NT2/D1 (cell line): ENCODE measurements at regions not wholly inside any gene's neighbourhood (a gene's known extent, or its start where the extent isn't known, plus 50 kb on each side); places are given as distances from the start of the nearest gene placed in this dataset.
"Not testable (repeated sequence)": the region's sequence is repeated elsewhere in the genome, so short reads cannot be mapped to it uniquely, and the experiment has no call there.

Experiments
- DNase-seq: peaks from one replicate; pipeline ENCODE4 v3.0.0-alpha.2; 2011; ENCODE audit warnings: low read depth, low spot score
- H3K27me3 ChIP-seq: 2 replicates; pipeline ENCODE4 v1.6.0; 2011; ENCODE audit warnings: mild to moderate bottlenecking; ENCODE audit not compliant: insufficient read length, insufficient read depth
- H3K36me3 ChIP-seq: 2 replicates; pipeline ENCODE4 v1.6.1; 2011; ENCODE audit warnings: mild to moderate bottlenecking, low read length, mixed read lengths; ENCODE audit not compliant: insufficient read depth, insufficient read length
- H3K4me1 ChIP-seq: 2 replicates; pipeline ENCODE4 v1.5.1; 2011; ENCODE audit not compliant: insufficient read depth, insufficient read length
- H3K4me3 ChIP-seq: 2 replicates; pipeline ENCODE4 v1.5.1; 2011; ENCODE audit warnings: low read depth; ENCODE audit not compliant: insufficient read length
- H3K9ac ChIP-seq: 2 replicates; pipeline ENCODE4 v1.6.0; 2011; ENCODE audit warnings: low read depth; ENCODE audit not compliant: insufficient read length
- H3K9me3 ChIP-seq: 2 replicates; pipeline ENCODE4 v1.5.1; 2011; ENCODE audit warnings: mild to moderate bottlenecking, low read length; ENCODE audit not compliant: insufficient read depth
- SUZ12 ChIP-seq: IDR thresholded peaks from 2 replicates; pipeline ENCODE4 v1.6.1; 2011; ENCODE audit not compliant: insufficient read length, insufficient read depth; ENCODE audit errors: extremely low read depth
- YY1 ChIP-seq: IDR thresholded peaks from 2 replicates; pipeline ENCODE4 v1.6.1; 2011; ENCODE audit not compliant: insufficient read length, insufficient read depth
- ZNF274 ChIP-seq: IDR thresholded peaks from 2 replicates; pipeline ENCODE4 v1.6.1; 2011; ENCODE audit warnings: mild to moderate bottlenecking, low read depth, low read length

DNA sequence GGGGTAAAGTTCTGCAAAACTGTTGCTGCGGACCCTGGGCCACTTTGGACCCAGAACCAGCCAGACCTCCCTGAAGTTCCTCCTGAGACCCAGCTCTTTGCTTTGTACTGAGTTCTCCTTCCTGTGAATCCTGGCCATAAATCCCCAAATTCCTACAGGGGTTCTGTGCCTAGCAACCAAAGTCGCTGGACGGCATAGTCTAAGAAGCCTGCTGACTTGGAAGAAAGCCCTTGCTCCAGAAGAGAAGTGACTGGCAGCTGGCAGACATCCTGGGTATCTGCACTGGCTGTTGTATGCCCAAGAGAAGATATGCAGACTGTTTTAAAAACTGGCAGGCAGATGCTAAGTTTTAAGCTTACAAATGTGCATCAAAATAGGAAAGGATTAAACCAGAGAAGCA is 99.9 kb upstream of the SLC24A4 start:
- Histone ChIP-seq H3K36me3 (no peaks in the 10 kb centered on the region), H3K9ac (no peak overlapping the region), H3K4me1 (no peaks in the 10 kb centered on the region), H3K27me3 (no peaks in the 10 kb centered on the region), H3K9me3 (no peaks in the 10 kb centered on the region), H3K4me3 (no peak overlapping the region)
- TF ChIP-seq ZNF274 (no peak), YY1 (no peak), SUZ12 (no peak)
- no peak for DNase-seq

DNA sequence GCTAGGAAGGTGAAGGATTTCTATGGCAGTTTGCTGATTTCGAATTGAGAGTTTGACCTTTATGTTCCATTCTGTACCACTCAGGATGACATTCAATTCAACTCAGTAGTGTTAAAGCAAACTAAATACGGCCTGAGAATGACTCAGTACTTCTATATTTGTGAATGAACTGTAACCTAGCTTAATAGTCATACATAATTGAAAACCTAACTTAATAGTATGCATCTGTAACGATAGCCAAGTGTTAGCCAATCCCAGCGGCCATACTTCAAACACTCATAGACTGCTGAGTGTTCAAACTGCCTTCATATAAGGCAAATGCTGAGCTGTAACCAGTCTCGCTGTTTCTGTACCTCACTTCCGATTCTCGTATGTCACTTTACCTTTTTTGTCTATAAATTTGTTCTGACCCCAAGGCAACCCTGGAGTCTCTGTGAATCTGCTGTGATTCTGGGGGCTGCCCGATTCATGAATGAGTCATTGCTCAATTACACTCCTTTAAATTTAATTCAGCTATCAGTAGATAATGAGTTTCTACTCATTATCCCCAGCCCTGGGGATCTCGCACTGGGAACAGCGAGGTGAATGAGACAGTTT is 98.5 kb upstream of the SLC24A4 start:
- no peak for TF ChIP-seq YY1
- no peak for TF ChIP-seq SUZ12
- no peak for TF ChIP-seq ZNF274
- Histone ChIP-seq H3K4me3 (no peak overlapping the region), H3K9me3 (no peaks in the 10 kb centered on the region), H3K4me1 (no peaks in the 10 kb centered on the region), H3K36me3 (no peaks in the 10 kb centered on the region), H3K9ac (no peak overlapping the region), H3K27me3 (no peaks in the 10 kb centered on the region)
- no peak for DNase-seq

DNA sequence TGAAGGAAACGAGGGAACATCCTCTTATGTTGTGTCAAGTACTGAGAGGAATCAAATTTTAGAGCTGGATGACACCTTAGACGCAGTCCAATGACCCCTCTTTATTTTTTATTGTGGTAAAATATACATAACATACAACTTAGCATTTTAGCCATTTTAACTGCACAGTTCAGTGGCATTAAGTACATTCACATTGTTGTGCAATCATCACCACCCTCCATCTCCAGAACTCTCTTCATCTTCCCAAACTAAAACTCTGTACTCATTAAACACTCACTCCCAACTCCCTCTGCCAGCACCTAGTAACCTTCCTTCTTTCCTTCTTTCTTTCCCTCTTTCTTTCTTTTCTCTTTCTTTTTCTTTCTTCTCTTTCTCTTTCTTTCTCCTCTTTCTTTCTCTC is 97.2 kb upstream of the SLC24A4 start:
- no peak overlapping the region for H3K4me3 ChIP-seq
- no peaks in the 10 kb centered on the region for H3K36me3 ChIP-seq
- no peak overlapping the region for H3K9ac ChIP-seq
- no peaks in the 10 kb centered on the region for H3K4me1 ChIP-seq
- TF ChIP-seq ZNF274 (no peak), YY1 (no peak), SUZ12 (no peak)
- no peaks in the 10 kb centered on the region for H3K27me3 ChIP-seq
- DNase-seq, result no peak
- H3K9me3 ChIP-seq, result no peaks in the 10 kb centered on the region

DNA sequence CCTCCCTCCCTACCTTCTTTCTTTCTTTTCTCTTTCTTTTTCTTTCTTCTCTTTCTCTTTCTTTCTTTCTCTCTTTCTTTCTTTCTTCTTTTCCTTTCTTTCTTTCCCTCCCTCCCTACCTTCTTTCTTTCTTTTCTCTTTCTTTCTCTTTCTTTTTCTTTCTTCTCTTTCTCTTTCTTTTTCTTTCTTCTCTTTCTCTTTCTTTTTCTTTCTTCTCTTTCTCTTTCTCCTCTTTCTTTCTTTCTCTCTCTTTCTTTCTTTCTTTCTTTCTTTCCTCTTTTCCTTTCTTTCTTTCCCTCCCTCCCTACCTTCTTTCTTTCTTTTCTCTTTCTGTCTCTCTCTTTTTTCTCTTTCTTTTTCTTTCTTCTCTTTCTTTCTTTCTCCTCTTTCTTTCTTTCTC is 96.8 kb upstream of the SLC24A4 start:
- H3K4me3 ChIP-seq, H3K9ac ChIP-seq, H3K9me3 ChIP-seq, H3K27me3 ChIP-seq, H3K36me3 ChIP-seq, H3K4me1 ChIP-seq, DNase-seq: not testable (repeated sequence)

DNA sequence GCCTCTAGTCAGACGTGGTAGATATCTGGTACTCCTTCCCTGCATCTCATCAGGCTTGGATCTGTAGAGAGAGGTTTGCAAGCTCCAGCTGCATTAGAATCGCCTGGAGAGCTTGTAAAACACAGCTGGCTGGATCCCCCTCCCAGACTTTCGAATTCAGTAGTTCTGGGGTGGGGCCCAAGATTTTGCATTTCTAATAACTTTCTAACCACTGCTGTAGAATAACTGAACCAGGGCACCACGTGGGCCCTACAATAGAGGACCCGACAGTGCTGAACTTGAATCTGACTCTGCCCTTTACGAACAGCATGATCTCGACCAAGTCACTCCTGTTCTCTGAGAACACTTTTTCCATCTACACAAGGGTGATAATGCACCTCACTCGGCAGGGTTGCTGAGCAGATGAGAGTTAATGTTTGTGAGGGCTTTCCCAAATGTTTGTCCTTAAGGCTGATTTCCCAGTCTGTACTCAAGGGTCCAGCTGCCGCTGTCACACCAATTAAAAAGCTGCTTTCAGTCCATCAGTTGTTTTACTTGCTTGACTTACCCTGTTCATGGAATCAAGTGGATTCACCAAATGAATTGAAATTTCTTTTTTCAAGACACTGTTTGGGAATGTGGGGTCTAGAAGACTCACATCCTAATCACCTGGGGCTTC is 86.6 kb upstream of the SLC24A4 start:
- Histone ChIP-seq H3K36me3 (no peaks in the 10 kb centered on the region), H3K27me3 (no peaks in the 10 kb centered on the region), H3K4me3 (no peak overlapping the region), H3K4me1 (no peaks in the 10 kb centered on the region), H3K9ac (no peak overlapping the region), H3K9me3 (0 out of 2 replicates have a peak, but pooled peaks cover 10% of the 10 kb centered on the region)
- DNase-seq, result no peak
- TF ChIP-seq SUZ12 (no peak), YY1 (no peak), ZNF274 (no peak)

DNA sequence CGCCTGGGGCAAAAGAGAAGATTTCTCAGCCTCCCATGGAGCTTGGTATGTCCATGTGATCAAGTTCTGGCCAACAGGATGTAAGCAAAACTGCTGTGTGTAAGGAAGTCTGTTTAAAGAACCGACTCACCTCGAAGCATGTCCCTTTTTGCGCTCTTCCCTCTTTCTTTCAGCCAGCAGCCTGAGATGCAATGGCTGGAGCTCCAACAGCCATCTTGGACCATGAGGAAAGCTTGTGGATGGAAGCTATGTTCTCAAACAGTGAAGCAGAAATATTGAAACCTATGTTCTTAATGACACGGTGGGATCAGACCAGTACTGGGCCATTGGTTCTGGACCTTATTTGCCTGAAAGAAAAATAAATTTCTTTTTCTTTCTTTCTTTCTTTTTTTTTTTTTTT is 82.3 kb upstream of the SLC24A4 start:
- DNase-seq, result no peak
- no peak for TF ChIP-seq YY1
- TF ChIP-seq ZNF274, result no peak
- TF ChIP-seq SUZ12, result no peak
- no peaks in the 10 kb centered on the region for H3K27me3 ChIP-seq
- H3K4me3 ChIP-seq, result no peak overlapping the region
- H3K9ac ChIP-seq, result no peak overlapping the region
- H3K36me3 ChIP-seq, result no peaks in the 10 kb centered on the region
- no peaks in the 10 kb centered on the region for H3K4me1 ChIP-seq
- H3K9me3 ChIP-seq, result peaks cover 24% of the 10 kb centered on the region

DNA sequence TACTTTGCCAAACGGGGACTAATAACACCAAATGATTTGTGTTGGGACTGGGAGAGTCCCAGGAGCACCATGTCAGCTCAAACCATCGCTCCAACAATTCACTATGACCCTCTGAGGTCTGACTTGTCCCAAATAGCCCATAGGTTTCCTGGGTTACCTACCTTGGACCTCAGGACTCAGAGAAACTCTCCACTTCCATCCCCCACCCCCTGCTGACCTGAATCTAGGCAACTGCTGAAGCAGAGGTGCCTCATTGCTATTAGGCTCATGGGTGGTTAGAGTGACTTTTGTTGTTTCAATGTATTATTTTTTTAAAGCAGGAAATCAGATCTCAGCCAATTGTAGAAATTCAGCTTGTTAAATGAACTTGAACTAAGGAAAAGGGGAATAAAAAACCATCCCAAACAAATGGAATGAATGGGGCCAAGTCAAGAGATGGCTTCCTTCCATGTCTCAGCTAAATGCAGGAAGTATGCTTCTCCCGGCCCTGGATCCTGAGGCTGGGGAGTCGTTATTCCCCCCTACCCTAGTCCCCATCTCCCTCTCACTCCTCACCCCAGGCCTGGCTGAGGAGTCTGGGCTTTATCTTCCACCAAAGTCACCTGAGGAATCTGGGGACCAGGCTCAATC is 80.9 kb upstream of the SLC24A4 start:
- Histone ChIP-seq H3K9ac (no peak overlapping the region), H3K9me3 (peaks cover 38% of the 10 kb centered on the region), H3K4me3 (no peak overlapping the region), H3K27me3 (no peaks in the 10 kb centered on the region), H3K36me3 (no peaks in the 10 kb centered on the region), H3K4me1 (no peaks in the 10 kb centered on the region)
- DNase-seq, result no peak
- TF ChIP-seq ZNF274, result no peak

DNA sequence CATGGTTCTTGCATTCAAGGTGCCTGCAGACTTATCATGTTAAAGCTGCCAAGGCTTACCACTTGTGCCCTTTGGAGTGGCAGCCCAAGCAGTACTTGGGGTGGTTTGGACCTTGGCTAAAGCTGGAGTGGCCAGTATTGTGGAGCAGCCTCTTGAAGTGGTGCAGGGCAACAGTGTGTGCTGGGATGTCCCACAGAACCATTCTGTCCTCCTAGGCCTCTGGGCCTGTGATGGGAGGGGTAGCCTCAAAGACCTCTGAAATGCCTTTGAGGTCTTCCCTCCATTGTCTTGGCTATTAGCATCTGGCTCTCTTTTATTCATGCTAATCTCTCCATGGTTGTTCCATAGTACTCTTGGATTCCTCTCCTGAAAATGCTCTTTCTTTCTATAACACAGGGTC is 78.2 kb upstream of the SLC24A4 start:
- Histone ChIP-seq H3K27me3 (no peaks in the 10 kb centered on the region), H3K4me1 (no peaks in the 10 kb centered on the region), H3K36me3 (no peaks in the 10 kb centered on the region), H3K9me3 (peaks cover 38% of the 10 kb centered on the region), H3K9ac (no peak overlapping the region), H3K4me3 (no peak overlapping the region)
- no peak for DNase-seq
- TF ChIP-seq ZNF274 (no peak), SUZ12 (no peak), YY1 (no peak)
